Transverse colon (tissue), 4 donors: ENCODE measurements at regions not wholly inside any gene's neighbourhood (a gene's known extent, or its start where the extent isn't known, plus 50 kb on each side); places are given as distances from the start of the nearest gene placed in this dataset.

Source experiments
- DNase-seq: peaks from one replicate; pipeline ENCODE4 v3.0.0-alpha.2; 2019
- H3K27ac ChIP-seq, 4 donors: fragments of 200-600 bp; sonication (generic); 2 replicates each; pipeline ENCODE4 v1.5.1; 2016 to 2018; ENCODE audit warnings: inconsistent platforms in 4 of 4
- H3K27me3 ChIP-seq: fragments of 200-600 bp; sonication (generic); 2 replicates; pipeline ENCODE4 v1.5.1; 2017; ENCODE audit warnings: inconsistent platforms
- H3K36me3 ChIP-seq, 4 donors: fragments of 200-600 bp; sonication (generic); 2 replicates each; pipeline ENCODE4 v1.5.1; 2017 to 2019; ENCODE audit warnings: inconsistent platforms in 4 of 4
- H3K4me1 ChIP-seq, 4 donors: fragments of 200-600 bp; sonication (generic); 2 replicates each; pipeline ENCODE4 v1.5.1; 2017 to 2020; ENCODE audit warnings: inconsistent platforms in 4 of 4
- H3K4me3 ChIP-seq, 4 donors: fragments of 200-600 bp; sonication (generic); 1 replicate in 1 of 4; 2 replicates in 3 of 4; pipeline versions ENCODE4 v1.5.1 to v1.6.1; 2017 to 2019; ENCODE audit warnings: inconsistent platforms in 4 of 4
- H3K9me3 ChIP-seq, 2 donors: fragments of 200-600 bp; sonication (generic); 2 replicates each; pipeline ENCODE4 v1.5.1; 2017 to 2019; ENCODE audit warnings: inconsistent platforms in 2 of 2
- CTCF ChIP-seq, 5 experiments: fragments of 200-600 bp in 3 of 5; fragments of 450-650 bp in 2 of 5; sonication (generic) in 3 of 5; IDR thresholded peaks; 1 replicate in 2 of 5; 2 replicates in 3 of 5; pipeline ENCODE4 v1.5.1; 2016 to 2017; ENCODE audit warnings: antibody characterized with exemption in 5 of 5, inconsistent platforms in 3 of 5, mild to moderate bottlenecking in 2 of 5, moderate library complexity in 1 of 5
- EP300 ChIP-seq: sonication (generic); formaldehyde crosslinking; IDR thresholded peaks from one replicate; pipeline ENCODE4 v1.6.1; 2017; ENCODE audit warnings: antibody characterized with exemption, low read depth
- POLR2A ChIP-seq: fragments of 450-650 bp; IDR thresholded peaks from one replicate; pipeline ENCODE4 v1.6.1; 2016; ENCODE audit warnings: antibody characterized with exemption, mild to moderate bottlenecking, moderate library complexity
- POLR2AphosphoS5 ChIP-seq, 3 donors: sonication (generic); formaldehyde crosslinking; IDR thresholded peaks; one replicate each; pipeline ENCODE4 v1.6.1; 2016; ENCODE audit warnings: antibody characterized with exemption in 3 of 3
- WGBS, 2 donors: methylation state at CpG; one replicate each; pipeline ENCODE4 v1.1.5; 2018; ENCODE audit warnings: low coverage in 1 of 2; 5-methylcytosine and 5-hydroxymethylcytosine counted together
- in situ Hi-C, 4 donors: fragments of 200-750 bp; cut with MboI; loops; one replicate each; pipeline versions ENCODE4 v1.15.0 to v1.15.1; 2017; ENCODE audit warnings: low sequenced_read_pairs in 3 of 4, low pct_ligation_motif_present in 1 of 4, low pct_unique_long_range_greater_than_20kb in 1 of 4
- intact Hi-C: fragments of 100-400 bp; cut with DNase I; formaldehyde crosslinking; loops from one replicate; pipeline ENCODE4 v1.15.1; 2023; ENCODE audit warnings: low total_unique reads

DNA sequence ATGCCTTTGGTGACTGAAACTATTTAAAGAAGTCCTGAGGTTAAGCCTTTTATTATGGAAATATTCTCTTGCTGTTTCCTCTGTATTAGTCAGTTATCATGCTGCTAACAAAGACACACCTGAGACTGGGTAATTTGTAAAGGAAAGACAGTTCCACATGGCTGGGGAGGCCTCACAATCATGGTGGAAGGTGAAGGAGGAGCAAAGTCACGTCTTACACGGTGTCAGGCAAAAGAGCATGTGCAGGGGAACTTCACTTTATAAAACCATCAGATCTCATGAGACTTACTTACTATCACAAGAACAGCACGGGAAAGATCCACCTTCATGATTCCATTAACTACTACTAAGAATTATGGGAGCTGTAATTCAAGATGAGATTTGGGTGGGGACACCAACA is 121.2 kb upstream of the GPR26 start:
- no peak for DNase-seq
- TF ChIP-seq EP300: no peak
- TF ChIP-seq POLR2A: no peak
- TF ChIP-seq POLR2AphosphoS5 (IDR thresholded peaks at IDR 0.05): no peak
- TF ChIP-seq CTCF (IDR thresholded peaks at IDR 0.05): no peak
- 66 to 76% methylated on average over 3 of the region's 3 CpGs for WGBS, 2 donors
- H3K4me1 ChIP-seq: no peaks in the 10 kb centered on the region
- intact Hi-C loops (no loop called here), in situ Hi-C loops (no loop called here)
- H3K27ac ChIP-seq: no peak overlapping the region
- H3K4me3 ChIP-seq: no peak overlapping the region
- no peaks in the 10 kb centered on the region for H3K36me3 ChIP-seq
- H3K27me3 ChIP-seq: peaks cover 20% of the 10 kb centered on the region
- no peaks in the 10 kb centered on the region for H3K9me3 ChIP-seq

- Histone ChIP-seq H3K27me3 (peaks cover 14% of the 10 kb centered on the region), H3K4me1 (no peaks in the 10 kb centered on the region), H3K27ac (no peak overlapping the region), H3K36me3 (no peaks in the 10 kb centered on the region), H3K4me3 (no peak overlapping the region), H3K9me3 (no peaks in the 10 kb centered on the region)
- in situ Hi-C loops: no loop called here
- no peak for TF ChIP-seq POLR2AphosphoS5 (IDR thresholded peaks at IDR 0.05)
- no peak for TF ChIP-seq CTCF (IDR thresholded peaks at IDR 0.05)
- TF ChIP-seq POLR2A: no peak
- TF ChIP-seq EP300: no peak
- intact Hi-C loops: no loop called here
- DNase-seq: no peak
- WGBS, 2 donors: 87% methylated on average over 2 of the region's 2 CpGs; no CpG with 5 or more reads in 1 of the 2 donors
Measured at GRCh38 chr10:123548770-123549169, 117.4 kb upstream of the GPR26 start.

DNA sequence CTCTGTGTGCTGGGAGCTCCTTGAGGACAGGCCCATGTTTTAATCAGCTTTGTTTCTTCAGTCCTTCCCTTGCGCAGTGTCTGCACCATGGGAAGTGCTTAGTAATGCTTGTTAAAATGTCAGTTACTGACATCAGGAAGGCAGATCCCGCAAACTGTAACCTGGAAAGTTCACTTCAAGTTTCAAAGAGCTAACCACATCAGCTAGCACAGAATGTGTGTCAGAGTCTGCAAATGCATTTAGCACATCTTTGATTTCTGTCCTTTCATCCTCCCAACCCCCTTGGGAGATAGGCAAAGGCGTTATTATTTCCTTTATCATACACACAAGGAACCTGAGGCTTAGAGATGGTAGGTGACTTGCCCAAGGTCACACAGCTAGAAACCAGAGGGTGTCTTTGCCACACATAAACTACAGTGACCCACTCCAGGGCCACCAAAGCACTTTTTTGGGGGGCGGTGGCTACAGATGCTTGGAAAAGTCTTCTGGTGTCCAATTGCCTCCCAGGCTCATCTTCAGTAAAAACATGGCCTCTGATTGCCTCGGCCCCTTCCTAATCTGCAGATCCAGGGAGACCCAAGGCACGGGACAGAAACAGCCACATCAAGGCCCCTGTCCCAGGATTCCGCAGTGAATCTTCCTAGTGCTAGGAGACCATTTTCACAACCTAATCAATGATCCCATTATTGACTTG is 116.2 kb upstream of the GPR26 start:
- WGBS, 2 donors: 80 to 91% methylated on average over 3 to 7 of the region's 7 CpGs
- in situ Hi-C loops: loop anchor here in 3 of 4 donors (10.0 to 25.0 kb wide), 3 partner anchors 413 to 513 kb away; partner anchors contain the start of genes HMX2 (in 1 of the 3) and HMX3 (in 1 of the 3)
- no peaks in the 10 kb centered on the region for H3K36me3 ChIP-seq
- no peak overlapping the region for H3K4me3 ChIP-seq
- TF ChIP-seq EP300: no peak
- no peak for TF ChIP-seq CTCF (IDR thresholded peaks at IDR 0.05)
- TF ChIP-seq POLR2A: no peak
- no peak for TF ChIP-seq POLR2AphosphoS5 (IDR thresholded peaks at IDR 0.05)
- H3K27me3 ChIP-seq: peaks cover 14% of the 10 kb centered on the region
- intact Hi-C loops: no loop called here
- DNase-seq: no peak
- H3K4me1 ChIP-seq: no peaks in the 10 kb centered on the region
- H3K27ac ChIP-seq: no peak overlapping the region
- no peaks in the 10 kb centered on the region for H3K9me3 ChIP-seq

GRCh38 chr10:123550675-123551096 is 115.5 kb upstream of the GPR26 start:
- H3K9me3 ChIP-seq: no peaks in the 10 kb centered on the region
- TF ChIP-seq CTCF (IDR thresholded peaks at IDR 0.05): no peak
- no peak for TF ChIP-seq EP300
- TF ChIP-seq POLR2A: no peak
- no peak for TF ChIP-seq POLR2AphosphoS5 (IDR thresholded peaks at IDR 0.05)
- H3K4me3 ChIP-seq: no peak overlapping the region
- intact Hi-C loops (no loop called here), in situ Hi-C loops (loop anchor here in 3 of 4 donors (10.0 to 25.0 kb wide), 3 partner anchors 413 to 513 kb away; partner anchors contain the start of genes HMX2 (in 1 of the 3) and HMX3 (in 1 of the 3))
- H3K27me3 ChIP-seq: peaks cover 14% of the 10 kb centered on the region
- H3K27ac ChIP-seq: no peak overlapping the region
- 41 to 56% methylated on average over 2 to 9 of the region's 9 CpGs for WGBS, 2 donors
- DNase-seq: no peak
- H3K4me1 ChIP-seq: no peaks in the 10 kb centered on the region
- H3K36me3 ChIP-seq: no peaks in the 10 kb centered on the region
